ENCODE measurements at regions not wholly inside any gene's neighbourhood (a gene's known extent, or its start where the extent isn't known, plus 50 kb on each side); places are given as distances from the start of the nearest gene placed in this dataset.

GRCh38 chr11:134844838-134845237 is 432.8 kb upstream of the B3GAT1 start:
- TF ChIP-seq ATF2 (CRISPR knock-in tag; IDR thresholded peaks at IDR 0.05; ENCODE audit: borderline replicate concordance, low read depth), result no peak
- no peak for TF ChIP-seq SP1 (CRISPR knock-in tag; conservative IDR thresholded peaks at IDR 0.05)
- TF ChIP-seq NR2C2 (CRISPR knock-in tag; IDR thresholded peaks at IDR 0.05), result no peak
- TF ChIP-seq ARID4B (CRISPR knock-in tag; IDR thresholded peaks at IDR 0.05; ENCODE audit: borderline replicate concordance), result no peak
- TF ChIP-seq ZNF263 (CRISPR knock-in tag; IDR thresholded peaks at IDR 0.05; ENCODE audit: low read depth), result no peak
- no peak for TF ChIP-seq CTCF (IDR thresholded peaks at IDR 0.05)
- TF ChIP-seq NFYB (CRISPR knock-in tag; conservative IDR thresholded peaks at IDR 0.05; ENCODE audit: low read depth), result no peak
- no peak for TF ChIP-seq GRHL2 (CRISPR knock-in tag; IDR thresholded peaks at IDR 0.05; ENCODE audit: insufficient replicate concordance, severe bottlenecking)
- TF ChIP-seq MLX (CRISPR knock-in tag; IDR thresholded peaks at IDR 0.05), result no peak
- TF ChIP-seq JUN (CRISPR knock-in tag; IDR thresholded peaks at IDR 0.05), result no peak
- TF ChIP-seq MAX (CRISPR knock-in tag; IDR thresholded peaks at IDR 0.05), result no peak
- TF ChIP-seq ZNF416 (CRISPR knock-in tag; IDR thresholded peaks at IDR 0.05), result no peak
- no peak for TF ChIP-seq ELF4 (CRISPR knock-in tag; IDR thresholded peaks at IDR 0.05; ENCODE audit: low read depth)
- TF ChIP-seq PRDM15 (CRISPR knock-in tag; IDR thresholded peaks at IDR 0.05), result no peak

Measured in WTC11 (cell line).